GM12865 (cell line): ENCODE measurements at regions not wholly inside any gene's neighbourhood (a gene's known extent, or its start where the extent isn't known, plus 50 kb on each side); places are given as distances from the start of the nearest gene placed in this dataset.
"Not testable (repeated sequence)": the region's sequence is repeated elsewhere in the genome, so short reads cannot be mapped to it uniquely, and the experiment has no call there.

Experiments used
- DNase-seq: peaks from one replicate; pipeline ENCODE4 v3.0.0; 2010; ENCODE audit warnings: low read depth
- H3K4me3 ChIP-seq: 2 replicates; pipeline ENCODE4 v1.5.1; 2011; ENCODE audit warnings: mild to moderate bottlenecking, low read depth, low read length, control low read depth
- CTCF ChIP-seq: IDR thresholded peaks from 2 replicates; pipeline ENCODE4 v1.5.1; 2011; ENCODE audit warnings: low read length, control low read depth, low read depth, inconsistent platforms; ENCODE audit not compliant: insufficient read depth; ENCODE audit errors: missing control alignments

DNA sequence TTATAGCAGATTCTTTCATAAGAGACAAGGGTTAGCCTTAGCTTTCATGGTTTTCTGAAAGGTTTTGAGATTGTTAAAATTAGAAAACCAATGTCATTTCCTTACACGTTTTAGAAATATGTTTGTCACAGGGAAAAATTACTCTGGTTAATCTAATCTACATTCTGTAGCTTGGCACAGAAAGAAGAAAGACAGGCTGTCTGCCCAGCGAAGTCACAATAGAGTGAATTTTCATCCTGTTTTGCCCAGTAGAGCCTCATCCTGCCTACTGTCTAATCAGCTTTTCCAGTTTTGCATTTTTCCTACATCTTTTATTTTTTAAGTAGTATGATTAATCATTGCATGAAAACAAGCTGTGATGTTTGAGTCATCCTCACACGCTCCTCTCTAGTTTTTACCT, 688.8 kb downstream of the MTRR start:
- TF ChIP-seq CTCF: no peak
- H3K4me3 ChIP-seq: no peak overlapping the region

GRCh38 chr5:8560776-8561175, 691.8 kb downstream of the MTRR start:
- no peak for DNase-seq
- no peak for TF ChIP-seq CTCF

More for the DNA sequence above, 688.8 kb downstream of the MTRR start:
- DNase-seq: no peak

GRCh38 chr5:8561224-8561840, 692.4 kb downstream of the MTRR start:
- DNase-seq: no peak
- H3K4me3 ChIP-seq: no peak overlapping the region
- no peak for TF ChIP-seq CTCF

More at GRCh38 chr5:8560776-8561175, 691.8 kb downstream of the MTRR start:
- H3K4me3 ChIP-seq: no peak overlapping the region

GRCh38 chr5:8561854-8562253, 692.9 kb downstream of the MTRR start:
- no peak overlapping the region for H3K4me3 ChIP-seq
- no peak for DNase-seq
- TF ChIP-seq CTCF: no peak

DNA sequence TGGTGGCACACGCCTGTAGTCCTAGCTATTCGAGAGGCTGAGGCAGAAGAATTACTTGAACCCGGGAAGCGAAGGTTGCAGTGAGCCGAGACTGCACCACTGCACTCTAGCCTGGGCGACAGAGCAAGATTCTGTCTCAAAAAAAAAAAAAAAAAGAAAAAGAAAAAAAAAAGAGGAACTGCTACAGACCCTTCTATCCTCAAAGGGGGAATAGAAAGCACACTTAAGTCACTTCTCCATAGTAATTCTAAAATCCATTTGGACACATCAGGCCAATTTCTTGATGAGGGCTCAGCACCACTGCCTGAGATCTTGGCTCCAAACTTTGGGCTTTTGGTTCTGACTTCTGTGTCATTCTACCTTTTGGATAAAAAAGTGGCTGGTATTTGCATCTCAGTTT, 694.6 kb downstream of the MTRR start:
- DNase-seq, H3K4me3 ChIP-seq: not testable (repeated sequence)

- H3K4me3 ChIP-seq: no peak overlapping the region
- DNase-seq: no peak
- TF ChIP-seq CTCF: no peak
Observed at GRCh38 chr5:8568858-8569257, 699.9 kb downstream of the MTRR start.

- no peak for DNase-seq
- no peak for TF ChIP-seq CTCF
Observed at GRCh38 chr5:8570528-8570927, 701.6 kb downstream of the MTRR start.

More at GRCh38 chr5:8570528-8570927, 701.6 kb downstream of the MTRR start:
- H3K4me3 ChIP-seq: no peak overlapping the region
